Hepatocyte (in vitro differentiated cells): ENCODE measurements at regions not wholly inside any gene's neighbourhood (a gene's known extent, or its start where the extent isn't known, plus 50 kb on each side); places are given as distances from the start of the nearest gene placed in this dataset.

Experiments used
- DNase-seq: peaks from one replicate; pipeline ENCODE4 v3.0.0-alpha.2; 2016; ENCODE audit warnings: low spot score
- H2AFZ ChIP-seq: fragments of 200-600 bp; sonication (generic); 2 replicates; pipeline ENCODE4 v1.6.0; 2016; ENCODE audit warnings: antibody characterized with exemption, mild to moderate bottlenecking
- H3K27ac ChIP-seq: fragments of 200-600 bp; sonication (generic); 2 replicates; pipeline ENCODE4 v1.5.1; 2016; ENCODE audit warnings: mild to moderate bottlenecking
- H3K27me3 ChIP-seq: fragments of 200-600 bp; sonication (generic); 2 replicates; pipeline ENCODE4 v1.6.1; 2016
- H3K36me3 ChIP-seq: fragments of 200-600 bp; sonication (generic); replicated peaks from 2 replicates; pipeline ENCODE4 v1.5.1; 2016; ENCODE audit warnings: low read depth; ENCODE audit not compliant: insufficient read depth
- H3K4me1 ChIP-seq: fragments of 200-600 bp; sonication (generic); 2 replicates; pipeline ENCODE4 v1.5.1; 2016; ENCODE audit warnings: mild to moderate bottlenecking, moderate library complexity; ENCODE audit not compliant: insufficient read depth
- H3K4me2 ChIP-seq: fragments of 200-600 bp; sonication (generic); 2 replicates; pipeline ENCODE4 v1.6.0; 2016
- H3K4me3 ChIP-seq: fragments of 200-600 bp; sonication (generic); 2 replicates; pipeline ENCODE4 v1.5.1; 2016; ENCODE audit warnings: mild to moderate bottlenecking
- H3K79me2 ChIP-seq: fragments of 200-600 bp; sonication (generic); 2 replicates; pipeline ENCODE4 v1.6.0; 2017; ENCODE audit warnings: mild to moderate bottlenecking
- H3K9me2 ChIP-seq: fragments of 200-600 bp; sonication (generic); replicated peaks from 2 replicates; pipeline ENCODE4 v1.6.0; 2017; ENCODE audit warnings: mild to moderate bottlenecking; ENCODE audit not compliant: insufficient read depth
- H3K9me3 ChIP-seq: fragments of 200-600 bp; sonication (generic); 2 replicates; pipeline ENCODE4 v1.5.1; 2016; ENCODE audit warnings: low read depth, mild to moderate bottlenecking
- H4K20me1 ChIP-seq: fragments of 200-600 bp; sonication (generic); 2 replicates; pipeline ENCODE4 v1.6.0; 2016; ENCODE audit warnings: mild to moderate bottlenecking; ENCODE audit not compliant: insufficient read depth, poor library complexity, severe bottlenecking
- CTCF ChIP-seq: fragments of 200-600 bp; sonication (generic); IDR thresholded peaks from 2 replicates; pipeline ENCODE4 v1.5.1; 2016; ENCODE audit warnings: antibody characterized with exemption, mild to moderate bottlenecking; ENCODE audit not compliant: poor library complexity
- EZH2 ChIP-seq: fragments of 200-600 bp; sonication (generic); IDR thresholded peaks from 2 replicates; pipeline ENCODE4 v1.6.1; 2016; ENCODE audit warnings: antibody characterized with exemption, mild to moderate bottlenecking, borderline replicate concordance
- EZH2phosphoT487 ChIP-seq: fragments of 200-600 bp; sonication (generic); IDR thresholded peaks from one replicate; pipeline ENCODE4 v1.6.1; 2018; ENCODE audit warnings: antibody characterized with exemption, mild to moderate bottlenecking, low read depth, moderate library complexity; ENCODE audit not compliant: unreplicated experiment, severe bottlenecking
- WGBS: methylation state at CpG from one replicate; pipeline ENCODE4 v1.1.6; 2016; ENCODE audit warnings: low lambda C conversion rate; ENCODE audit errors: missing lambda C conversion rate; 5-methylcytosine and 5-hydroxymethylcytosine counted together

DNA sequence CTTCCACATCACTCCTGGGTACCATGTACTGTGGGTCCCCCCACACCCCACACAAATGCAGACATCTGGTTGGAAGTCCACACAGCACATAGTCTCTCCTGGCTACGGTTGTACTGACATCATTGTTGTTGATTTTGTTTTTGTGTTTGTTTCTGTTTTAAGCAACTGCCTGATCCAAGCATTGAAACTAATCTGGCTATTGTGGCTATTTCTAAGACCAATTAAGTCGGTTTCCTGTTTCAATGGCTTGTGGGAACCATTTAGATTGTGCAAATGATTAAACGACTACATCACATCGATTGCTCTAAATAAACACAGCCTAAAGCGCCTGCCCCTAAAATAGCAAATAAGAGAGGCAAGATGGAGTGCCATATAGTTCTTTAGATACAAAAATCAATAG, 226.8 kb upstream of the IRX4 start:
- WGBS = 73% methylated on average over 5 of the region's 5 CpGs

DNA sequence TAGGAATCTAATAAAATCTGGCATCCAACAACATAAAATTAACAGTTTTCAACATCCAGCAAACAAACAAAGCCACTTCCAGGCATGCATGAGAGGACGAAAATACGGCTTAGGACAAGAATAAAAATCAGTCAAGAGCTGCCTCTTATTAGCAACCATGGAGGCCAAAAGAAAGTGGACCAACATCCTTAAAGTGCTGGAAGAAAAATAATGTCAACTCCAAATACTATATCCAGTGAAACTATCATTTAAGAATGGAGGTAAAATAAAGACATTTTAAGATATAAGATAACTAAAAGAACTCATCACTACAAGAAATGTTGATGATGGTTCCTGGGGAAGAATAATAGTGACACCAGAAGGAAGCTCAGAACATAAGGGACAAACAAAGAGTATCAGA, 224.0 kb upstream of the IRX4 start:
- H3K27me3 ChIP-seq = no peaks in the 10 kb centered on the region
- no peak for DNase-seq
- no peak overlapping the region for H2AFZ ChIP-seq
- WGBS = 84% methylated on average over 2 of the region's 2 CpGs
- H3K9me2 ChIP-seq = no peaks in the 10 kb centered on the region
- no peaks in the 10 kb centered on the region for H3K9me3 ChIP-seq
- no peaks in the 10 kb centered on the region for H3K79me2 ChIP-seq
- H3K4me3 ChIP-seq = no peak overlapping the region
- H3K4me2 ChIP-seq = no peak overlapping the region
- no peaks in the 10 kb centered on the region for H3K36me3 ChIP-seq
- no peaks in the 10 kb centered on the region for H4K20me1 ChIP-seq
- H3K4me1 ChIP-seq = no peaks in the 10 kb centered on the region
- no peak overlapping the region for H3K27ac ChIP-seq
- TF ChIP-seq EZH2 = no peak
- no peak for TF ChIP-seq CTCF
- no peak for TF ChIP-seq EZH2phosphoT487

More for the DNA sequence above, 226.8 kb upstream of the IRX4 start:
- H4K20me1 ChIP-seq = no peaks in the 10 kb centered on the region
- H3K4me1 ChIP-seq = no peaks in the 10 kb centered on the region
- H3K79me2 ChIP-seq = no peaks in the 10 kb centered on the region
- DNase-seq = no peak
- TF ChIP-seq CTCF = no peak
- no peak for TF ChIP-seq EZH2phosphoT487
- TF ChIP-seq EZH2 = no peak
- H3K4me2 ChIP-seq = no peak overlapping the region
- no peaks in the 10 kb centered on the region for H3K27me3 ChIP-seq
- H3K36me3 ChIP-seq = no peaks in the 10 kb centered on the region
- H2AFZ ChIP-seq = no peak overlapping the region
- no peak overlapping the region for H3K27ac ChIP-seq
- no peaks in the 10 kb centered on the region for H3K9me3 ChIP-seq
- H3K4me3 ChIP-seq = no peak overlapping the region
- H3K9me2 ChIP-seq = no peaks in the 10 kb centered on the region

DNA sequence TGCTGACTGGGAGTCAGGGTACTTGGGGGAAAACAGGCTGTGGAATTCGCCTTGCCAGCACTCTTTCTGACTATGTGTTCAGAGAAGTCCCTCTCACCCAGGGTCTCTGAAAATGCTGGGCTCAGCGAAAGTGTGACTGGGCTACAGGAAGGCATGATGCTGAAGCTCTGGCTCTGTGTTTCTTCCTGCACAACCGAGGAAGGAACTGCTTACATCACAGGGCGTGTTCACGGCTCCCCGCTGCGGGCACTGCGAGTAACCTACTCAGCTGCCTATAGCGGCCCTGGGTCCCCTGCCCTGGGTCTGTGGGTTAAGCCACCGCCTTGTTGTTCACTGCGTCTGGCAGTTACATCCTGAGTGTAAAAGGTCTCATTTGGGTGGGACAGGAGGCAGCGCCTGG, 222.4 kb upstream of the IRX4 start:
- DNase-seq = no peak
- no peak overlapping the region for H3K4me3 ChIP-seq
- no peaks in the 10 kb centered on the region for H3K9me2 ChIP-seq
- H3K36me3 ChIP-seq = no peaks in the 10 kb centered on the region
- no peak overlapping the region for H2AFZ ChIP-seq
- no peaks in the 10 kb centered on the region for H3K9me3 ChIP-seq
- H3K27me3 ChIP-seq = no peaks in the 10 kb centered on the region
- TF ChIP-seq CTCF (no peak), EZH2phosphoT487 (no peak), EZH2 (no peak)
- no peak overlapping the region for H3K27ac ChIP-seq
- no peaks in the 10 kb centered on the region for H4K20me1 ChIP-seq
- H3K79me2 ChIP-seq = no peaks in the 10 kb centered on the region
- H3K4me1 ChIP-seq = no peaks in the 10 kb centered on the region
- no peak overlapping the region for H3K4me2 ChIP-seq
- 90% methylated on average over 12 of the region's 12 CpGs for WGBS

GRCh38 chr5:2103940-2104339, 221.2 kb upstream of the IRX4 start:
- DNase-seq = no peak
- no peaks in the 10 kb centered on the region for H3K79me2 ChIP-seq
- H2AFZ ChIP-seq = no peak overlapping the region
- no peaks in the 10 kb centered on the region for H4K20me1 ChIP-seq
- H3K4me2 ChIP-seq = no peak overlapping the region
- H3K4me3 ChIP-seq = no peak overlapping the region
- no peak overlapping the region for H3K27ac ChIP-seq
- TF ChIP-seq EZH2 (no peak), CTCF (no peak), EZH2phosphoT487 (no peak)
- H3K9me3 ChIP-seq = no peaks in the 10 kb centered on the region
- no peaks in the 10 kb centered on the region for H3K9me2 ChIP-seq
- no peaks in the 10 kb centered on the region for H3K36me3 ChIP-seq
- no peaks in the 10 kb centered on the region for H3K4me1 ChIP-seq
- H3K27me3 ChIP-seq = no peaks in the 10 kb centered on the region
- WGBS = 60% methylated on average over 6 of the region's 6 CpGs
